Stimulated activated CD4-positive, alpha-beta T cell treated with anti-CD3 and anti-CD28 coated beads, Interleukin-4, amount 100 ng/mL, for 4 hours (primary cell): ENCODE measurements at regions not wholly inside any gene's neighbourhood (a gene's known extent, or its start where the extent isn't known, plus 50 kb on each side); places are given as distances from the start of the nearest gene placed in this dataset.

ENCODE experiments used
- DNase-seq, 2 experiments: peaks; one replicate each; pipeline ENCODE4 v3.0.0-alpha.2; 2020

DNA sequence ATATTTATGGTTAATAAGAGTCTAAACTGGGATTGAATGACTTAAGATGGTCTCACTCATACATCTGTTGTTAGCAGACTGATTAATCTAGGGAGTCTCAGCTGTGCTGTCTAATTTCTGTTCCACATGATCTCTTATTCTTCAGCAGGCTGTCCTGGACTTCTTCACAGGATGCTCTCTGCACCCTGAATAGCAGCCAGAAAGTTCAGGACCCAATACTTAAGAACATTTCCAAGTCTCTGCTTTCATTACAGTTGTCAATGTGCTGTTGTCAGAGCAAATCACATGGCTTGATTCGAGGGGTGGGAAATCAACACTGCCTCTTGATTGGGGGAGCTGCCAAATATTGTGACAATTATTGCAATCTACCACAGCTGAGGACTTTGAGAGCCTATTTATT, 627.1 kb upstream of the SLC8A1 start:
- no peak for DNase-seq

DNA sequence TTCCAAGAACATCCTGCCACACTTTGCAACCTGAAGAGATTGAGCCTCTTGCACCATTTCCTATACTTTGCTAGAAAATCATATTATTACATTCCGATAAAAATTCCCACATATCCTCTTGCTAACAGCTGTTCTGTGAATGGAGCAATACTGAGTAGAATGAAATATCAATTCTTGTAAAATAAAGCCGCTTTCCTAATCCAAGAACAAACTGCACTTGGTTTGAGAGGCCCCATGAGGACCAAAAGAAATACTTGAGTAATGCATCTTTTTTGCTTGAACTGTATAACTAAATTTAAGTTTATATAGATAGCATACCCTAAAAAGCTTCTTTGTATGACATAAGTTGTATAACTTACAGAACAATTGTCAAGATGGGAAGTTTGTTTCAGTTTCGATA, 632.4 kb upstream of the SLC8A1 start:
- DNase-seq, result no peak

DNA sequence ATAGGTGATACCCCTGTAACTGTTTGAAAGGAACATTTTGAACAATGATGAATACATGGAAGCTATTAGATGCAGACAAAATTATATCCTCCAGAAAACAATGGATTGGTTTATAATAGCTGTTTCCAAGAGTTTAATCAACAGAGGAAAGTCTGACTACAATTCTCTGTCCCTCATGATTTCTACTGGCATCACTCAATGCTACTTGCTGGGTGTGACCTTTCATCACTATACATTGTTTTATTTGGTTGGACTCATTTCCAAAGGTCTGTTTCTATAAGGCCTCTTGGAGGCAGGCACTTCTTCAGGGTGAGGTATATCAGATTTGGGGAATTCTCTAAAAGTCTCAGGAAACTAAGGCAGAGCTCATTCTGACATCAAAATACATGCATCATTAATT, 636.1 kb upstream of the SLC8A1 start:
- no peak for DNase-seq

DNA sequence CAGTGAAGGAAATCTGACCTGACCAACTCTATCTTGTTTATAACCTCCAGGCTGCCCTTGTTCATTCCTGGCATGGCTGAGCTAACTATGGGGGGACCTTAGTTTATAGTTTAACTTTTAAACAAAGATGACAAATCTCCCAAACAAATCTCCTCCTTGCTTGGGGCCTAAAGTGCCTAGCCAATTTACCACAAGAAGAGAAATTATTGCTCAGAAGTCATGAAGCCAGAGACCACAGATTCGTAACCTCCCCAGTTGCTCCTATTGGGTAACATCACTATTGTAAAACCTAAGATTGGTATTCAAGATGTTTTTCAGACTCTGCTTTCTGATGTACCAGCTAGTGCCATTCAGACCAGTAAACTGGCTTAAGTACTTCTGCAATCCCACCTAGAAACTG, 649.4 kb upstream of the SLC8A1 start:
- no peak for DNase-seq

DNA sequence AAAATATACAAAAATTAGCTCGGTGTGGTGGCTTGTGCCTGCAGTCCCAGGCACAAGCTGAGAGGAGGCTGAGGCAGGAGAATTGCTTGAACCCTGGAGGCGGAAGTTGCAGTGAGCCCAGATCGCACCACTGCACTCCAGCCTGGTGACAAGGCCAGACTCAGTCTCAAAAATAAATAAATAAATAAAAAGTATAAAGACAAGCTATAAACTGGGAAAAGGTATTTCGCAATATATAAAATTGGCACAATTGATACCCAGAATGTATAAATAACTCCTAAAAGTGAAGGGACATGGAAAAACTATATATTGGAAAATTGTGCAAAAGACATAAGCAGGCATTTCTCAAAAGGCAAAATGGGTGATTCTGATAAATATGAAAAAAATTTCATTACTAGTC, 657.9 kb upstream of the SLC8A1 start:
- DNase-seq, result no peak

DNA sequence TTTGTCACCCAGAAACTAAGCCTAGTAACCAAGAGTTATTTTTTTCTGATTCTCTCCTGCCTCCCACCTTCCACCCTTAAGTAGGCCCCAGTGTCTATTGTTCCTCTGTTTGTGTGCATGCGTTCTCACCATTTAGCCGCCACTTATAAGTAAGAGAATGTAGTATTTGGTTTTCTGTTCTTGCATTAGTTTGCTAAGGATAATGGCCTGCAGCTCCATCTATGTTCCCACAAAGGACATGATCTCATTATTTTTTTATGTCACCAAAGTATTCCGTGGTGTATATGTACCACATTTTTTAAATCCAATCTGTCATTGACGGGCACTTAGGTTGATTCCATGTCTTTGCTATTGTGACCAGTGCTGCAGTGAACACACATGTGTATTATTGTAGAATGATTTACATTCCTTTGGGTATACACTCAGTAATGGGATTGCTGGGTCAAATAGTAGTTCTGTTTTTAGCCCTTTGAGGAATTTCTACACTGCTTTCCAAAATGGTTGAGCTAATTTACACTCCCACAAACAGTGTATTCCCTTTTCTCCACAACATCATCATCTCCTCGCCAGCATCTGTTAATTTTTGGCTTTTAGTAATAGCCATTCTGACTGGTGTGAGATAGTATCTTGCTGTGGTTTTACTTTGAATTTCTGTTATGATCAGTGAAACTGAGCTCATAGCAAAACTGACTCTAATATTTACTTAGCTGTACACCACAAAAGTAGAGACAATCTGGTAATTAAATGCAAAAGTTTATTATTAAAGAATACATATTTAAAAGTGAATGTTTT, 660.1 kb upstream of the SLC8A1 start:
- no peak for DNase-seq

DNA sequence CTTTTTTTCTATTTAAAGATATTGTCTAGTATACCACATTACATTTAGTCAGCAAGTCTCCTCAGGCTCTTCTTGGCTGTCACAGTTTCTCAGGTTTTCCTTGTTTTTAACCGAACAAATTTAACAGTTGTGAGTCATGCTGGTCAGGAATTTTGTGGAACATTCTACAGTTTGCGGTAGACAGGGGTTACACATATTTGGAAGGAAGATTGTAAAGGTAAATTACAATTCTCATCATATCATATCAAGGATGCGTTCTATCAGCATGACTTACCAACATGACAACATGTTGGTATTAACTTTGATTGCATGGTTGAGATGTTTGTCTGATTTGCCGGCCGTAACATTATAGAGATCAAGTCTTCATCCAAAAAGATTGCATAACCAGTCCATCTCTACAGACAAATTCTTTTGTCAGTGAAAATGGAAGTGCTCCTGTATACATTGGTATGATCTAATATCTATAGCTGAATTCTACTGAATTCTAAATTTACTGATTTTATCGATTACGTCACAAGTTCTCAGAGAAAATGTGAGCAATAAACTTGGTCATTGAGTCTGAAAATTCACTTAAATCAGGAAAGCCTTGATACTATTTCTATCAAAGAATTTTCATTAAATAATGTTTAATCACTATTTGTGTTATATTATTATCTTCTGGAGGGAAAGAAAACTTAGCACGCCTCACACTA, 664.4 kb upstream of the SLC8A1 start:
- no peak for DNase-seq

DNA sequence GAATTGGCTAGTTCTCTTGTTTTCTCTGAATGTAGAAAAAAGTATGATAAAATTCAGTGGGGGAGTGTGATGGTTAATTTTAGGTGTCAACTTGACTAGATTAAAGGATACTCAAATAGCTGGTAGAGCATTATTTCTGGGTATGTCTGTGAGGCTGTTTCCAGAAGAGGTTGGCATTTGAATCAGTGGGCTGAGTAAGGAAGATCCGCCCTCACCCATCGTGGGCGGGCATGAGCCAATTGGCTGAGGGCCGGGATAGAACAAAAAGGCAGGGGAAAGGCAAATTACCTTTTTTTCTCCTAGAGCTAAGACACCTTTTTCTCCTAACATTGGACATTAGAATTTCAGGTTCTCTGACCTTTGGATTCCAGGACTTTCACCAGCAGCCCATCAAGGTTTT, 667.6 kb upstream of the SLC8A1 start:
- DNase-seq, result no peak

DNA sequence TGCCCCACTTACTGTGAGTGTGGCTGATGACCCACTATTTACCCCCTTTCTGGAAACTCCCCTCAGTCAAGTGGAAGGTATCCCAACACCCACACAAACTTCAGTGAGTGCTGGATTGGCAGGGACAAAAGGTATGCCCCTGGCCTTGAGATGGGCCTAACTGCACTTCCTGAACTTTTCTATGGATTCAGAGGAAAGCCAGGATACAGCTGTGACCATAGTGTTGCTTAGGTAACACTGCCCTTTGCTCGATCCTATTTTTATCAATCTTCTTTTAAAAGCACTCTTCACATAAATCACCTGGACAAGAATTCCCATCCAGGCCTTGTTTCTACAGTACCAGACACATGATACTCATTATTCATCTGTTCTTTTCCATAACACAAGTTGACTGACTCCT, 671.5 kb upstream of the SLC8A1 start:
- DNase-seq, result no peak

DNA sequence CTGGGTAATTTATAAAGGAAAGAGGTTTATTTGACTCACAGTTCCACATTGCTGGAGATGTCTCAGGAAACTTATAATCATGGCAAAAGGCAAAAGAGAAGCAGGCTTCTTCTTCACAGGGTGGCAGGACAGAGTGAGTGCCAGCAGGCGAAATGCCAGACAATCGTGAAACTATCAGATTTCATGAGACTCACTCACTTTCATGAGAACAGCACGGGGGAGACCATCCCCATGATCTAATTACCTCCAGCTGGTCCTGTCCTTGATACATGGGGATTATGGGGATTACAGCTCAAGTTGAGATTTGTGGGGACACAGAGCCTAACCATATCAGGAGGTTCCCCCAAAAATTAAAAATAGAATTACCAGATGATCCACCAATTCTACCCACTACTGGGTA, 675.5 kb upstream of the SLC8A1 start:
- DNase-seq, result no peak

DNA sequence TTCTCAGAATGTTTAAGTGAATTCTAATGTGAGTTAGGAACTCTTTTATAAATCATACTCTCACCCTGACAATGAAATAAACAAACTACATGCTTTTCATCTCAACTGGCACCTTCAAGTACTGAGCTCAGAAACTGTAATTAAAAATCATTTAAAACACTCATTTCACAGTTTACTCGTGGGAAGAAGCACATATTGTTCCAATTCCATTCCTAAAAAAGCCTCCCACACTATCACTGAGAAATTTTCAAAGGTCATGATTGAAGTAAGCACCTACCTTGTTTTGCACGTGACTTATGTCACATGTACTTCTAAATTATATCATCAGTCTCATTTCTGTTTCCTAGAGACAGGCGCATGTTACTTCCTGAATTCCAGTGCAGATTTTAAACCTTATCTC, 678.1 kb upstream of the SLC8A1 start:
- DNase-seq, result no peak

DNA sequence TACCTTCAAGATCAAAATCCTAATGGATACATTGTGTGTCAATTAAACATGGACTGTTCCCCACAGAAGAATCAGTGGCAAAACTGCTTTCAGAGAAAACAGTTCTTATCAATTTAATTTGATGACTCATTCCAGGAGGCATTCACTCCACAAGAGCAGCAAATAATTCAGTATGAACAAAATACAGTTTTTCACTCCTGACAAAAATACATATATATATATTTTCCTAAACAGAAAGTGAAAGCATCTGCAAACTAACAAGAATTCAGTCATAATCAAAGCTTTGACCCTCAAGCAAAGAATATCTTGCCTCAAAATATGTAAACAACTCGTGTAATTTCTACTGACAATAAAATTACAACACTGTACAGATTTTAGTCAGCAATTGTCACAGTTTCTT, 685.1 kb upstream of the SLC8A1 start:
- DNase-seq, result no peak

DNA sequence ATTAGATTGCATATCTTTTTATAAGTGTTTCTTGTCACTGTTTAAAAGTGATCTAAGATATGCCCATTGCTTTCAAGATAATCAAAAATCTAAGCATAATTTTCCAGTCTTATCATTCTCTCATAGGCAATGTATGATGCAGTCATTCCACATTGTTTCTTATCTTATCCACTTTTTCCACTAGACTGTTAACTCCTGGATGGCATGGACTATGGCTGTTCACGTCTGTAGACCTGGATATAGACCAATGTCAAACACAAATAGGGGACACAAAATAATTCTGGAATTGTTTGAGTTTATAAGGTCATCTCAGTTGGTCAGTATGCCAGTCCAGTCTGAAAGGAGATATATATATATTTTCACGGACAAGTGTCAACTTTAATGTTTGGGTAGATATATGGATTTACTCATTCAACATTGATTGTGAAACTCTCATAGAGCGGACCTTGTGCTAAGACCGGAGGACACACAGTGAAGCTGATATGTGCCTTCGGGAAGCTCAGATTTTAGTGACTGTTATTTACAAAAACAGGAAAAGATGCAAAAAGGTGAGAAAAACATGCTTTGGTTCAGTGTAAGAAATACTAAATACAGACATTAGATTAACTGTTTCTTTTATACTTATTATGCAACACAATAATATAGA, 689.4 kb upstream of the SLC8A1 start:
- no peak for DNase-seq

DNA sequence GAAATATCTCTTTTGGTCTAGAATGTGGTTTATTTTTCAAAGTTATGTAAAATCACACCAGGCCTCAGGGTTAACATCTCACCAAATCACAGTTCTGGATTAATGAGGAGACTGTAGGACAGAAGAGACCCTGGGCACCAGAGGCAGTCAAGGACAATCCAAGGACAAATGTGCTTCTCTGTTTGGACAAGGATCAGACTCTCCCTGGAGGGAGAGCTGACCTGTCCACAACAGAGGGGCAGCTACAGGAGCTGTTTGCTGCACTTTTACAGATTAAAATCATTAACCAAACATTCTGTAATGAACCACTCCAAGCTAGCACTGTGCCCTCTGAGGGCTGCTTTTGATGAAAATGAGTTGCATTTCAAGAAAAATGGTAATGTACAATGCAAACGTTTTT, 690.6 kb upstream of the SLC8A1 start:
- no peak for DNase-seq

DNA sequence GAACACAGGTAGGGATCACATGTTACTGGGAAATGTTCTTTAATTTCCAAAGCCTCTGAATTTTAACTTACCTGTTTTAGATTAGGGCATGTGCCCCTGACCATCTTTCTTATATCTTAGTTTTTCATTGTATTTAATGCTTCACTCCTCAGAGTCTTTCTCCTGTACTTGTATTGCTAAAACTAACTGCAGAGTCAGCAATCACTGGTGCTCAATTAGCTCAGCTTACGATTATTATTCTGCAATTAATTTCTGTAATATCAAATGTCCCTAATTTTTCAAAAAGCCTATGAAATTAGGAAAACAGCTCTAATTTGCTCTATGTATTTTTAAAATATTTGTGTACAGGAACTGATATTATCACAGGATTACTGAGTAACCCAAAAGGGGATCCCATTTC, 693.2 kb upstream of the SLC8A1 start:
- DNase-seq, result no peak

DNA sequence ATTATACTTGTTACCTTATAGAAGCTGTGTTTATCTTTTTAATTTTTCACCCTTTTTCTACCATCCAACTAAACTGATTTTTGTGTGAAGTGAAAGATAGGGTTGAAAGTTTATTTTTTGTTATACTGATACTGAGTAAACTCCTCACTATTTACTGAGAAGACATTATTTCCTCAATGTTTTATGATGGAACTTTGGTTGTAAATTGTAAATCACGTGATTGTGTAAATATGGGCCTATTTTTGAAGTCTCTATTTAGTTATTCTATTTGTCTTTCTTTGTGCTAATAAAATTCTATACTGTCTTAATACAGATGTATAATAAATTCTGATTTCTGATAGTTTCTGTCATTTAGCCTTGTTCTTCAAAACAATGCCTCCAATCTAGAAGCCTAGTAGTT, 697.2 kb upstream of the SLC8A1 start:
- DNase-seq, result no peak

DNA sequence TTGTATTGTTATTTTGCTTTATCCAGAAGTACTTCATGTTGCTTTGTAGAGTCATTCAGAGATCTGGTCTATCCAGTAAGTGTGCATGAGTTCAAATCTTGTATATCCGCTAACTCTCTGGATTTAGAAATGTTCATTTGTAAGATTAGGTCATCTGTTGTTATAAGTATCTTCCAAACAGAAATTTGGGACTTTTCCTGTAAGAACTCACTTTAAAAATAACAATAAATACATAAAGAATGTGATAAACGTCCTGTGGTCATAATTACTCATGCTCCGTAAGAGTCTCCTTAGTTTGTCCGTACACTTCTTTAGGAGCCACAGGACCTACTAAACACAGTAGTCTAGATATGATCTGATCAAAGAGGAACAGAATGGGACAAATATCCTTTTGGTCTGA, 699.9 kb upstream of the SLC8A1 start:
- no peak for DNase-seq

DNA sequence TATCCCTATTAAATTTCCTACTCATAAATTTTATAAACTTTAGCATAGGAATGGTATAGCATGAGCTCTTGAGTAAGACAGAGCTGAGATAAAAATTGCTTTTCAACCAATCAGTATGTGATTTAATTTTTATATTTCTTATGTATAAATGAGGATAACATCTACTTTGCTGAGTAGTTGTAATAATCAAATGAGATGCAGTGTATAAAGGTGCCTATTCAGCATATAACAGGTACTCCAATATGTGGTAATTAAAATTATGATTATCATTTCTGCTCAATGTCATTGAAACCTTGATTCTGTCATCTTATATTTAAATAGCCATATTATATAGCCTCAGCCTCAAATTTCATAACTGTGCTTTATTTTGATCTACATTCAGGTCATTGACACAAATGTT, 700.4 kb upstream of the SLC8A1 start:
- no peak for DNase-seq

DNA sequence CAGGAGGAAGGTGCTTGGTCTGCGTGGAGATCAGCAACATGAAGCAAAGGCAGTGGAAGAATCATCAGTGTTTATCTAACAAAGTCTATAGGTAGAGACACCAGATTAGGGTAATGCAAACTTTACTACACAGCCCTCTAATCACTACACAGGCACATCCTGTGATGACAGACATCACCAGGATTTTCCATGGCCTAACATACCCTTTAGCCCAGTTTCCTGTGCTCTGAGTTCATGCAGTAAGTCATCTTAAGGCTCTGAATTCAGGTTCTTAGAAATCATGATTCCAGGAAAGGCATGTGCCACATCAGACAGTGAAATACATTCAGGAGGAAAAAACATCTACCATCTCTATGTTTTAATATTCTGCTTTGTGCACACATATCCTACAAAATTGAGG, 708.5 kb upstream of the SLC8A1 start:
- DNase-seq, result no peak

DNA sequence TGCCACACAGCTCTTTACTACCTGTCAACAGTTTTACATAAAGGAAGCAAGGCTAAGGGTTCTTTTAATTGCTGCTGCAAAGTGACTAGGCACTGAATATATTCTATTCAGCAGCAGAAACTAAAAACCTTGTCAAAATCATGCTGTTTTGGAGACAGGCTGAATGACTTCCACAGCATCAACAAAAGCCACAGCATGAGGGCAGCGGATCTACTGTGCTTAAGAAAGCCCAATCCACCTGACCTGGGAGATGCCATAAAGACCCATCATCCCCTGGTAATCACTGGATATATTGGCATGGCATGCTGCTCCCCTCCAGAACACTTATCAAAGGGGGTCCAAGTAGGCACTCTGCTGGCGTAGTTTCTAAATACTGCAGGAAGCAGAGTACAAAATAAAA, 715.1 kb upstream of the SLC8A1 start:
- DNase-seq, result no peak

DNA sequence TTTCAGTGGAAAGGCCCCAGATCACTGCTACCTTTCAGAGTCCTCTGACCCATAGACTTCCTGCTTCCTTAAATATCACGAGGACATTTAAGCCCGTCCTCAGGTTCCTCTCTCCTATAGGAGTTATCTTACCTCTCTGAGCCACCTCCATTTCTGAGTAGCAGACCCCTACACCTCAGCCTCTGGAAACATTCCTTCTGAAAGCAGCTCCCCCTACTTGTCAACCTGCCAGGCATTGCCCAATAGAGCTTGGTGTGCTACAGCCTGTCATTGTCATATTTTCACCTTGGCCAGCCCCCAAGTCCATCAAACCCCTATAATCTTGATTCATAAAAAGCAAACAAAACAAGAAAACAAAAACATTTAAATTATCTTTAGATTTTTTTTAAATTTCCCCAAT, 717.9 kb upstream of the SLC8A1 start:
- DNase-seq, result no peak

DNA sequence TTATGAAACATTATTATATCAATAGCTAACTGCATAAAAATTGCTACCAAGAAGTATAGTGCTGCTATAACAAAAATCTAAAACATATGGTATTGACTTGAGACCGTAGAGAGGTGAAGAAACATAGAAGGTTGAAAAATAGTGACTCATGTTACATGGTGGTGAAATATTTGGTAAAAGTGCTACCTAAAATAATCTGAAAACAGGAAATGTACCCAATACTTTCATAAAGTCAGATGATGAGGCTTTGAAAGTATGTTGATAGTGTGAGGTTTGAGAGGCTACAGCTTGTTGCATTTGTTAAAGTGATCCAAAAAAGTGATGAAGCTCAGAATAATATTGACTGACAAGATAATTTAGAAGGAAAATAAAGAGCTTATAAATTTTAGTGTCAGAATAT, 718.7 kb upstream of the SLC8A1 start:
- DNase-seq, result no peak

DNA sequence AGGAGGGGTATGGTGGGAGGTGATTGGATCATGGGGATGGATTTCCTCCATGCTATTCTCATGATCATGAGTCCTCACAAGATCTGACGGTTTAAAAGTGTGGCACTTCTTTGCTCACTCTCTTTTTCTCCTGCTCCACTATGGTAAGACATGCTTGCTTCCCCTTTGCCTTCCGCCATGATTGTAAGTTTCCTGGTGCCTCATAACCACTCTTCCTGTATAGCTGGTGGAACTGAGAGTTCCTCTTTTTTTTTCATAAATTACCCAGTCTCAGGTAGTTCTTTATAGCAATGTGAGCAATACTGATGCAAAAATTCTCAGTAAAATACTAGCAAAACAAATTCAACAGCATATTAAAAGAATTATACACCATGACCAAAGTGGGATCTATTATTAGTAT, 728.5 kb upstream of the SLC8A1 start:
- DNase-seq, result no peak

DNA sequence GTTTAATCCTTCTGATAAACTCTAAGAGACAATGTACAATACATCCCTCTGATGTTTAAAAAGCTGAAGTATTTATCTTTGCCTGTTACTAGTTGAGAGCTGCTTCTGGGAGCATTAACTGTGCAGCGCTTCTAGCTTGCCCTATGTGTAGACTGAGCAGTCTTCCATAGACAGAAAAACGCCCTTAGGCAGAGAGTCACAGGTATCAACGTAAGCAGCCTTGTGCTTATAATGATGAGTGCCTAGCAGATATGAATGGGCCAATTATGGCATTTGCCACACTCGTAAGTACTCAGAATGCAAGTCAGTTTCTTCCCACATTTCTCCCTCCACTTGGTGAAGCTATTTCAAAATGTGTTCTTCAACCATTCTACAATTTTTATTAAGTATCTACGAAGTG, 731.1 kb upstream of the SLC8A1 start:
- DNase-seq, result no peak
